ENCODE measurements at regions not wholly inside any gene's neighbourhood (a gene's known extent, or its start where the extent isn't known, plus 50 kb on each side); places are given as distances from the start of the nearest gene placed in this dataset.

DNA sequence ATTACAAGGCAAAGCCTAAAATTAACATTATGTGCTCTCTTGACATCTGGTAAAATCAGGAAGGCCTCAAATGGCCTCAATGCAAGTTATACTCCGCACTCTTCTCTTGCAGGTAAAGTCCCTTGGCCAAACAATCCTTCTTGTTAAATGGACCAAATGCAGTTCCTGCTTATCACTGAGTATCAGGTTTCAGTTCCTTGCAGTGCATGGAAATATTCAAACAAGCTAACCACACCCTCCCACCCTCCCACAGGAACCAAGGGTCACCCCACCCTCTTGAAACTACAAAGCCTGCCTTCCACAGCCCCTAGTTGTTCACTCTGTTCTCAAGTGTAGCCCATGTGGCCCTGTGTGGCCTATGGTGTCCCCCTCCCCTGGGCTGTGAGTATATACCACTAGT lies 171.9 kb upstream of the CADPS start:
- no peak for DNase-seq

DNA sequence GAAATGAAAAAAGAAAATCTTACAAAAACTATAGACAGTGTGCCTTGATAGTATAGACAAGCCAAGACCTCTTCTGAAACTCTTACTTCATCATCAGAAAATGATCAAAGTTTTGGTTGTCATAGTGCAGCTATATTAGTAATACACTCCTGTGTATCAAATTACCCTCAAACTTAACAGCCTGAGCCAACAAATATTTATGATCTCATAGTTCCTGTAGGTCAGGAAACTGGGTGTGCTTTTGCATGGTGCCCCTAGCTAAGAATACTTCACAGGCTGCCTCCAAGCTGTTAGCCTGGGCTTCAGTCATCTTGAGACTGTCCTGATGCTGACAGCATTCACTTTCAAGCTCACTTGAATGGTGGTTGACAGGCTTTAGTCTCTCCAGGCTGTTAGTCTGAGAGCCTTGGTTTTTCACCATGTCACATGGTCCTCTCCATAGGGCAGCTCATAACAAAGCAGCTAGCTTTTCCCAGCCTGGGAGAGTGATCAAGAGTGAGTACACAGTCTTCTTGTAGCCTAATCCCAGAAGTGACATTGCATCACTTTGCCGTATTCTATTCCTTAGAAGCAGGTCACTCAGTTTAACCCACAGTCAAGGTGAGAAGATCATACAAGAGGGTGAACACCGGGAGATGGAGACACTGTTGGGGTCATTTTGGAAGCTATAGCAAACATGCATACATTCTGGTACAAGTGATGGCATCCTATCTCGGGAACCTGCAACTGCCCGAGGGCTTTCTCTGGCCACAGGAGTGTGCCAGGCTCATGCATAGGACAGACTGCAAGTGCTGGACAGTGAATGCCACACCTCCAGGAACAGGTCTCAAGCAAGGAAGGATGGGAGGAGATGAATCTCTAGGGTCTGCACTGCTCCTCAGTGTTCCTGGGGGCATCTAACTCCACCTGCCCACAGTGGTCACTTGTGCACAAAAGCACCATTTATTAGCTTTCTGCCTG lies 173.4 kb upstream of the CADPS start:
- DNase-seq, result no peak

DNA sequence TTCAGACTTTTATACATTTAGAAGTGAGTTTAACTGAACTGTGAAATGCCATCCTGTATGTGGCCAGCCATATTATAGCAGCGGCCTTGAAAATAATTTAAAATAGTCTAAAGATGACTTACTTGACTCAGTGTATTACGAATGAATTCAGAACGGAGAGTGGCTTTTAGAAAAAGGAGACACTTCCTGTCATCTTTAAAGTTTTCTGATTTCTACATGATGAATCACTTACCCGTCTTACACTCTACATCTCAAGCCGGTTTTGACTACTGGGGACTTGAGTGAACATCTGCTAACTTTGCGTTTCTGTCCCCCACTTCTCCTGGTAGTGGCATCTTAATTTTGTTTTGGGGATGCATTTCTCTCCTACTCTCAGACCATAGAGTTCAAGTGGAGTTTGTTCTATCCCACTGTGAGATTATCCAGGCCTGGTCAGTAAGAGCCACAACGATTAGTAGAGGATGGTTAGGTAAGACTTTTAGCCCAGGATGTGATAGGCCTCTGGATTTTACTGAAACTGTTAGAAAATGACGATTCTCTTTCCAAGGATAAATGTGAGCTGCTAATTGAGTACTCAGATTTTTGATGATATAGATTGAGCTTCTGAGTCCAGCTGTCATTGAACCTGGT lies 175.4 kb upstream of the CADPS start:
- DNase-seq, result no peak

DNA sequence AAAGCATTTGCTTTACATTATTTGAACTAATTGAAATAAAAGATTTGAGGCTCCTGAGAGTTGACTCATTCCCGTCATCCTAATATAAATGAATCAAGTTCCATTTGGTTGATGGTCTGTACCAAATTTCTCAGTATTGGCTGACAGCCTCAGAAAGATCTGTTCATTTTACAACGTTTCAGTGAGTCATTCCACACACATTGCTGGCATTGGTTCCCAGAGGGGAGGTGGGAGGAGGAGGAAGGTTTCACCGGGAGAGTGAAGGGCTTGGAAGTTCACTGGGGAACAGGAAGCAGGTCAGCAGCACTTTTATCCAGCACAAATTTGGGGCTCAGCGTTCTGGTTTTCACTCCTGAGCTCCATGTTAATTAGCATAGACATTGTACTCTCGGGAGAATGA lies 176.7 kb upstream of the CADPS start:
- DNase-seq, result no peak

GRCh38 chr3:63056932-63057331 lies 181.7 kb upstream of the CADPS start:
- no peak for DNase-seq

DNA sequence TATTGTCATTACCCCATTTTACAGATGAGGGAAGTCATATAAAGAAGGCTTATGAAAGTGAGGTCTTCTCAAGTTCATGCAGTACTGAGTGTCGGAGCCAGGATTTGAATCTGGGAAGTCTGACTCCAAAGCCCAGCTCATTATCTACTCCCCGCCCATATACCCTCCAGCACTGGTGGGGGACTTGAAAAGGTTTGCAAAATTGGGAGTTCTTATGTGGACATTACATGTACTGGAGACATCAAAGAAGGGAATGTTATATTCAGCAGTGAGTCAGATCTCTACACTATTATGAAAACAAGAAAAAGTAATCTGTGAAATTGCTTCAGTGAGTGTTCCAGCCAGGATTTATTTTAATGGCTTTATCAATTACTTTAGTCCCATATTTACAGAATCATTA lies 185.2 kb upstream of the CADPS start:
- no peak for DNase-seq

DNA sequence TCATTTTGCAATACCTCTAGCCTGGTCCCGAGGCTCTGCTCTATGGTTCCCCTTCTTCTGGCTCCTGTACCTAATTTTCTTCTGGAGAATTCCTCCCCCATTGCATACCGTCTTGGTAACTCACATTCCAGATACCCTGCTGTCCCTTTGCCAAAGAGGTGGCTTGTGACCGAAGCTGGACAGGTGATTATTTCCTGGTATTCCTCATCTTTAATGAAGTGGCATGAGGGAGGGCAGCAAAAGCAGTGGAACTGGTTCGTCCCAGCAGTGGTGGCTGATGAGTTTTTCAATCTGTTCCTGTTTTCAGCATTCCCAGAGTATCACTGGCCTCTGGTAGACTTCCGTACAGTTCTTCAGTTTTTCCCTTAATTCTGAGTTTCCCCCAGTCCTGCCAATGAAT lies 186.2 kb upstream of the CADPS start:
- no peak for DNase-seq

GRCh38 chr3:63064209-63064755 lies 189.1 kb upstream of the CADPS start:
- no peak for DNase-seq

DNA sequence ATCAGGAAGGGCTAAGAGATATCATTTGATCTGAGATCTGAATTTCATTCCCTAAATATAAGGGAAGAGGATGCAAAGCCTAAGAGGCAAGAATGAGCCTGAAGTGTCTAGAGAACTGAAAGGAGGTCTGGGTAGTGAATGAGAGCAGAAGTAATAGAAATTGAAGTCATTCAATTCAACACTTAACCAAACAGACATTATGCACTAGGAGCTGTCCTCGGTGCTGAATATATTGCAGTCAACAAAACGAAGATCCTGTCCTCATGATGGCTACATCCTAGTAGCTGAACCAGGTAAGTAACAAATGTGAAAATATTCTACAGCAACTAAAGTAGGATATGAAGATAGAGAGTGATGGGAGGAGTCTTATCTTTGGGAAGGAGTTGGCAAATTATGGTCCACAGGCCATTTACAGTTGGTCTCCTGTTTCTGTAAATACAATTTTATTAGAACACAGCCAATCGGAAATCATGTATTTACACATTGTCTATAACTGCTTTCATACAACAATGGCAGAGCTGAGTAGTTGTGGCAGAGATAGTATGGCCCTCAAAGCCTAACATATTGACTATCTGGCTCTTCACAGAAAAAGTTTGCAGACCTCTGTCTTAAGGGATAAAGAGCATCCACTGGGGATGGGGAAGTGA lies 192.9 kb upstream of the CADPS start:
- no peak for DNase-seq

- DNase-seq, result no peak
Measured at GRCh38 chr3:63069806-63070475, 194.7 kb upstream of the CADPS start.

DNA sequence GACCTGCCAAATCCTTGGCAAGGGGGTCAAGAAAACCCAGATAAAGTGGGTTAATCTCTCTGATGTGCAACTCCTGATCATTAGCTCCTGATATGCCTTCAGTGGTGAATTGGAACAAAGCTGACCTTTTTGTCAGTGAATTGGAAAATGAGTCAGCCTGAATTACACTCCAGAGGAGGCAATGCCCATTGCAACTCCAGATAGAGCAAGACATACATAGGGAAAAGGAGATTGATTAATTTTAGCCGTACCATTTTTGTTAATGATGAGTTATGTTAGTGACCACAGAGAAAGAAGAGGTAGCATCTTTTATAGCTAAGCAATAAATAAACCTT lies 195.2 kb upstream of the CADPS start:
- DNase-seq, result no peak

DNA sequence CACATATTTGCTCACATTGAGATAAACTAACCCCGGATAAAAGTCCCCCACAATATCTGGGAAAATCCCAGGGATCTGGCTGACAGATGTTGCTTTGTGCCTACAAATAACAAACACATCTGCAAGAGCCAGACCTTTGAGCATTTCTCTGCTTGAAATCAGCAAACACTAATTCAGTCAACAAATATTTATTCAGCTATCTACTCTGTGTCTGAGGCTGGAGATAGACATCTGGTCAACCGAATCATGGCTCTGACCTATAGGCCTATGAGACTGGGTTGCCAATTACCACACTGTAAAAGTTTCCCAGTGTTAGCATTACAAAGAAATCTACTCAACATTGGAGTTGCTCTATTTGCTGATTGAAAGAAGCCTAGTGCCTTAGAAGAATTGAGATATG lies 201.1 kb upstream of the CADPS start:
- DNase-seq, result no peak

GRCh38 chr3:63086190-63086589 lies 191.9 kb upstream of the SYNPR start:
- no peak for DNase-seq

GRCh38 chr3:63089007-63089750 lies 188.9 kb upstream of the SYNPR start:
- DNase-seq, result no peak

GRCh38 chr3:63089751-63090132 lies 188.4 kb upstream of the SYNPR start:
- no peak for DNase-seq

GRCh38 chr3:63090656-63091055 lies 187.5 kb upstream of the SYNPR start:
- no peak for DNase-seq

GRCh38 chr3:63092515-63092914 lies 185.6 kb upstream of the SYNPR start:
- no peak for DNase-seq

DNA sequence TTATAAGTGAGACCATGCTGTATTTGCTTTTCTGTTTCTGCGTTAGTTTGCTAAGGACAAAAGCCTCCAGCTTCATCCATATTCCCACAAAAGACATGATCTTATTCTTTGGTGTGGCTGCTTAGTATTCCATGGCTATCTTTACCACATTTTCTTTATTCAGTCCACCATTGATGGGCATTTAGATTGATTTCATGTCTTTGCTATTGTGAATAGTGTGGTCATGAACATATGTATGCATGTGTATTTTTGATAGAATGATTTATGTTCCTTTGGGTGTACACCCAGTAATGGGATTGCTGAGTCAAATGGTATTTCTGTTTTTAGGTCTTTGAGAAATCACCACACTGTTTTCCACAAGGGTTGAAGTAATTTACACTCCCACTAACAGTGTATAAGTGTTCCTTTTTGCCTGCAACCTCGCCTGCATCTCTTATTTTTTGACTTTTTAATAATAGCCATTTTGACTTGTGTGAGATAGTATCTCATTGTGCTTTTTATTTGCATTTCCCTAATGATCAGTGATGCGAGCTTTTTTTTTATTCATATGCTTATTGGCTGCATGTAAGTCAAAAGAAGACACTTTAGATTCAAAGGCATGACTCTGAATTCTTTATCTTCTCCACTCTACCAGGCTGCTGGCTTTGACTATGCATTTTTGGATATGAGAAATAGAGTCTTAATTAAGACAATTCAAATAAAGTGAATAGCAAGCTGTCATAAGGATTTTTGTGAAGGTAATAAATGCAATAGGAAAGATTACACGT lies 183.3 kb upstream of the SYNPR start:
- DNase-seq, result no peak

GRCh38 chr3:63096248-63097058 lies 181.7 kb upstream of the SYNPR start:
- no peak for DNase-seq

GRCh38 chr3:63097396-63097795 lies 180.7 kb upstream of the SYNPR start:
- DNase-seq, result no peak

GRCh38 chr3:63116922-63117321 lies 161.2 kb upstream of the SYNPR start:
- no peak for DNase-seq
